Upper lobe of left lung (tissue), 6 donors: ENCODE measurements at regions not wholly inside any gene's neighbourhood (a gene's known extent, or its start where the extent isn't known, plus 50 kb on each side); places are given as distances from the start of the nearest gene placed in this dataset.
A peak's percentile ranks its signal among the peaks of the same experiment; 100 is the strongest.

ENCODE experiments used
- ATAC-seq, 2 donors: fragments of 200-7000 bp; cut with Tn5 transposase; one replicate each; pipeline ENCODE4 v1.9.1; 2022; ENCODE audit warnings: mild to moderate bottlenecking in 2 of 2, moderate library complexity in 2 of 2; ENCODE audit not compliant: low FRiP score in 2 of 2
- DNase-seq, 2 donors: peaks; one replicate each; pipeline ENCODE4 v3.0.0-alpha.2; 2019 to 2020
- H3K27ac ChIP-seq, 4 donors: fragments of 200-600 bp; sonication (generic); one replicate each; pipeline ENCODE4 v1.5.1; 2016 to 2019
- H3K27me3 ChIP-seq, 4 donors: fragments of 200-600 bp; sonication (generic); one replicate each; pipeline ENCODE4 v1.5.1; 2017 to 2019
- H3K36me3 ChIP-seq, 4 donors: fragments of 200-600 bp; sonication (generic); one replicate each; pipeline ENCODE4 v1.5.1; 2016 to 2019
- H3K4me1 ChIP-seq, 4 donors: fragments of 200-600 bp; sonication (generic); one replicate each; pipeline ENCODE4 v1.5.1; 2018 to 2019
- H3K4me3 ChIP-seq, 4 donors: fragments of 200-600 bp; sonication (generic); one replicate each; pipeline ENCODE4 v1.5.1; 2017 to 2019; ENCODE audit warnings: mild to moderate bottlenecking in 2 of 4, moderate library complexity in 1 of 4
- H3K9me3 ChIP-seq, 4 donors: fragments of 200-600 bp; sonication (generic); one replicate each; pipeline ENCODE4 v1.5.1; 2018 to 2019
- CTCF ChIP-seq, 6 experiments: fragments of 450-650 bp in 4 of 6; fragments of 200-600 bp in 2 of 6; sonication (generic) in 2 of 6; IDR thresholded peaks; one replicate each; pipeline ENCODE4 v1.5.1; 2016 to 2019; ENCODE audit warnings: antibody characterized with exemption in 6 of 6
- EP300 ChIP-seq, 4 donors: sonication (generic); formaldehyde crosslinking; IDR thresholded peaks; one replicate each; pipeline ENCODE4 v1.5.1; 2017; ENCODE audit warnings: antibody characterized with exemption in 4 of 4, control low read depth in 2 of 4
- POLR2A ChIP-seq, 4 donors: fragments of 450-650 bp; IDR thresholded peaks; one replicate each; pipeline ENCODE4 v1.5.1; 2016 to 2017; ENCODE audit warnings: antibody characterized with exemption in 4 of 4, mild to moderate bottlenecking in 2 of 4
- POLR2AphosphoS5 ChIP-seq, 2 donors: sonication (generic); formaldehyde crosslinking; IDR thresholded peaks; one replicate each; pipeline ENCODE4 v1.5.1; 2017; ENCODE audit warnings: antibody characterized with exemption in 2 of 2
- WGBS, 2 donors: methylation state at CpG; one replicate each; pipeline ENCODE4 v1.1.5; 2017 to 2018; 5-methylcytosine and 5-hydroxymethylcytosine counted together
- small RNA-seq, 4 donors: library from RNA; depleted of rRNA; stranded (forward); fragments of <200 nt; gene quantifications; one replicate each; pipeline ENCODE3, GENCODE V24; 2016
- donor health status: DM: no; HTN: no; CAD: no; lungs with moderate emphysema.
- donor health status: DM: no; HTN: yes; CAD: no; lungs with severe emphysema.

GRCh38 chr20:61192337-61192950 is 59.6 kb upstream of the CDH4 start:
- no peaks in the 10 kb centered on the region for H3K9me3 ChIP-seq
- 58 to 62% methylated on average over 9 of the region's 10 CpGs for WGBS, 2 donors
- DNase-seq (peak in 1 of 2 donors; percentile 33), ATAC-seq (no peak)
- H3K4me1 ChIP-seq: no peaks in the 10 kb centered on the region
- H3K36me3 ChIP-seq: no peaks in the 10 kb centered on the region
- TF ChIP-seq POLR2A (IDR thresholded peaks at IDR 0.05) (no peak), EP300 (IDR thresholded peaks at IDR 0.05) (no peak), CTCF (IDR thresholded peaks at IDR 0.05) (no peak)
- H3K27me3 ChIP-seq: no peaks in the 10 kb centered on the region
- H3K4me3 ChIP-seq: no peak overlapping the region
- no peak overlapping the region for H3K27ac ChIP-seq

DNA sequence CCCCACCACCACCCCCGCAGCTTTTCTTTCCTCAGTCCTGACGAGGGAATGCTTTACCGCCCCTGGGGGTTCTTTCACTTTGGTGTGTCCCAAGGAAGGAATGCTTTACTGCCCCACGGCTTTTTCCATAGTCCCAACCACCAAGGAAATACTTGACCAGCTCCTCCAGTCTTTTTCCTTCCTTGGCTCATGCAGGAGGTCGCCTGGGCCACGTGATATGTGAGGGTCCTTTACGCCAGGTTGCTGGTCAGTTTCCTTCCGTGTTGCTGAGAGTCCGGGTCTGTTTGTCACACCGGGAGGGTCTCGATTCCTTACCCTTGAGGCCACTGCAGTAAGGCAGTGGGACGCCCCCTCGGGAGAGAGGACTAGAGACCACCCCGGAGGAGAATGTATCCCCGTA is 58.9 kb upstream of the CDH4 start:
- WGBS, 2 donors: 76 to 86% methylated on average over 13 to 15 of the region's 15 CpGs
- Histone ChIP-seq H3K4me3 (no peak overlapping the region), H3K27ac (no peak overlapping the region), H3K4me1 (no peaks in the 10 kb centered on the region), H3K9me3 (no peaks in the 10 kb centered on the region), H3K27me3 (no peaks in the 10 kb centered on the region), H3K36me3 (no peaks in the 10 kb centered on the region)
- ATAC-seq: no peak
- DNase-seq: no peak
- TF ChIP-seq POLR2A (IDR thresholded peaks at IDR 0.05) (no peak), CTCF (IDR thresholded peaks at IDR 0.05) (no peak), POLR2AphosphoS5 (IDR thresholded peaks at IDR 0.05) (no peak), EP300 (IDR thresholded peaks at IDR 0.05) (no peak)

Small RNA genes lying in the stretch of these regions (small RNA-seq; reads per million reads assigned to genes)
- gene MIR4533 (0 reads per million in 4 donors), gene MIR548AG2 (0 reads per million in 4 donors), gene MIR646 (0 reads per million in 4 donors)
